ENCODE measurements at regions not wholly inside any gene's neighbourhood (a gene's known extent, or its start where the extent isn't known, plus 50 kb on each side); places are given as distances from the start of the nearest gene placed in this dataset.

- no peaks in the 10 kb centered on the region for H3K9me3 ChIP-seq
- H3K4me3 ChIP-seq, result no peak overlapping the region
- no peaks in the 10 kb centered on the region for H3K36me3 ChIP-seq
- no peak for TF ChIP-seq CTCF (IDR thresholded peaks at IDR 0.05)
- H3K27ac ChIP-seq, result no peak overlapping the region
- no peaks in the 10 kb centered on the region for H3K27me3 ChIP-seq
- no peaks in the 10 kb centered on the region for H3K4me1 ChIP-seq
- DNase-seq (ENCODE audit: low spot score), result no peak
Measured at GRCh38 chr5:165163861-165164260, 1658.4 kb downstream of the MAT2B start.

- H3K9me3 ChIP-seq, result no peaks in the 10 kb centered on the region
- no peak for TF ChIP-seq CTCF (IDR thresholded peaks at IDR 0.05)
- no peak overlapping the region for H3K4me3 ChIP-seq
- no peaks in the 10 kb centered on the region for H3K4me1 ChIP-seq
- no peak for DNase-seq (ENCODE audit: low spot score)
- no peaks in the 10 kb centered on the region for H3K36me3 ChIP-seq
- no peak overlapping the region for H3K27ac ChIP-seq
- no peaks in the 10 kb centered on the region for H3K27me3 ChIP-seq
Measured at GRCh38 chr5:165173651-165174050, 1668.2 kb downstream of the MAT2B start.

- no peak for DNase-seq (ENCODE audit: low spot score)
- no peaks in the 10 kb centered on the region for H3K36me3 ChIP-seq
- no peak overlapping the region for H3K27ac ChIP-seq
- H3K4me3 ChIP-seq, result no peak overlapping the region
- no peaks in the 10 kb centered on the region for H3K9me3 ChIP-seq
- no peak for TF ChIP-seq CTCF (IDR thresholded peaks at IDR 0.05)
- no peaks in the 10 kb centered on the region for H3K27me3 ChIP-seq
- H3K4me1 ChIP-seq, result no peaks in the 10 kb centered on the region
Measured at GRCh38 chr5:165175041-165175440, 1669.6 kb downstream of the MAT2B start.

- TF ChIP-seq CTCF (IDR thresholded peaks at IDR 0.05), result no peak
- H3K27me3 ChIP-seq, result no peaks in the 10 kb centered on the region
- no peaks in the 10 kb centered on the region for H3K9me3 ChIP-seq
- H3K4me1 ChIP-seq, result no peaks in the 10 kb centered on the region
- no peak for DNase-seq (ENCODE audit: low spot score)
- no peak overlapping the region for H3K27ac ChIP-seq
- no peaks in the 10 kb centered on the region for H3K36me3 ChIP-seq
- no peak overlapping the region for H3K4me3 ChIP-seq
Measured at GRCh38 chr5:165184183-165184582, 1678.8 kb downstream of the MAT2B start.

- Histone ChIP-seq H3K4me1 (no peaks in the 10 kb centered on the region), H3K4me3 (no peak overlapping the region), H3K27me3 (no peaks in the 10 kb centered on the region), H3K9me3 (no peaks in the 10 kb centered on the region), H3K36me3 (no peaks in the 10 kb centered on the region), H3K27ac (no peak overlapping the region)
- no peak for DNase-seq (ENCODE audit: low spot score)
- TF ChIP-seq CTCF (IDR thresholded peaks at IDR 0.05), result no peak
Measured at GRCh38 chr5:165185716-165186115, 1680.3 kb downstream of the MAT2B start.

GRCh38 chr5:165187815-165188214, 1682.4 kb downstream of the MAT2B start:
- TF ChIP-seq CTCF (IDR thresholded peaks at IDR 0.05), result no peak
- Histone ChIP-seq H3K36me3 (no peaks in the 10 kb centered on the region), H3K27ac (no peak overlapping the region), H3K9me3 (no peaks in the 10 kb centered on the region), H3K27me3 (no peaks in the 10 kb centered on the region), H3K4me1 (no peaks in the 10 kb centered on the region), H3K4me3 (no peak overlapping the region)
- no peak for DNase-seq (ENCODE audit: low spot score)
